Tibial nerve (tissue), 4 donors: ENCODE measurements at regions not wholly inside any gene's neighbourhood (a gene's known extent, or its start where the extent isn't known, plus 50 kb on each side); places are given as distances from the start of the nearest gene placed in this dataset.

Source experiments
- CTCF ChIP-seq, 5 experiments: fragments of 200-600 bp in 3 of 5; fragments of 450-650 bp in 2 of 5; sonication (generic) in 3 of 5; IDR thresholded peaks; one replicate each; pipeline ENCODE4 v1.5.1; 2016 to 2019; ENCODE audit warnings: antibody characterized with exemption in 5 of 5, mild to moderate bottlenecking in 3 of 5, moderate library complexity in 2 of 5
- EP300 ChIP-seq, 2 donors: sonication (generic); formaldehyde crosslinking; IDR thresholded peaks; one replicate each; pipeline ENCODE4 v1.6.1; 2017; ENCODE audit warnings: antibody characterized with exemption in 2 of 2, mild to moderate bottlenecking in 1 of 2
- POLR2A ChIP-seq, 2 donors: fragments of 450-650 bp; IDR thresholded peaks; one replicate each; pipeline ENCODE4 v1.6.1; 2017; ENCODE audit warnings: antibody characterized with exemption in 2 of 2, mild to moderate bottlenecking in 2 of 2, moderate library complexity in 2 of 2

DNA sequence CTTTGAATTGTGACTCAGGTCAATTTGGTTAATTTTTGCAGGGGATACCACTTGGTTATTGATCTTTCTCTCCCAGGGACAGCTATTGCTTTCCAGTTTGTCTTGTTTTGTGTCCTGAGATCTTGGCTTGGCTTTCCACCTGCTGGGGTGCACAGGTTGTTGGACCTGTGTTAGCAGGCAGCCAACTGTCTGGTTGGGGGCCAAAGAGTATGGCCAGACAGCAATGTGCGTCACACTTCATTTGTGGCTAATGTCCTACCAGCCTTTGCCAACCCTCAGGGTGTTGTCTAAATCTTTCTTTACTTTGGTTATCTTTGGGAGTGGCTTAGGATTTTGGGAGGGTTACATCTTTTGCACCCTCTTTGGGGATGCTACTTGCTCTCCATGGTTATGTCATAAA is 494.9 kb upstream of the ATP2B1 start:
- TF ChIP-seq POLR2A (IDR thresholded peaks at IDR 0.05), result no peak
- TF ChIP-seq CTCF (IDR thresholded peaks at IDR 0.05), result no peak
- no peak for TF ChIP-seq EP300 (IDR thresholded peaks at IDR 0.05)
